GM20000 (cell line): ENCODE measurements at regions not wholly inside any gene's neighbourhood (a gene's known extent, or its start where the extent isn't known, plus 50 kb on each side); places are given as distances from the start of the nearest gene placed in this dataset.

ENCODE experiments used
- DNase-seq: peaks from one replicate; pipeline ENCODE4 v3.0.0; 2012; ENCODE audit warnings: low spot score
- CTCF ChIP-seq: IDR thresholded peaks from 2 replicates; pipeline ENCODE4 v1.5.1; 2012; ENCODE audit warnings: mild to moderate bottlenecking, control low read depth; ENCODE audit errors: extremely low read depth, missing control alignments

DNA sequence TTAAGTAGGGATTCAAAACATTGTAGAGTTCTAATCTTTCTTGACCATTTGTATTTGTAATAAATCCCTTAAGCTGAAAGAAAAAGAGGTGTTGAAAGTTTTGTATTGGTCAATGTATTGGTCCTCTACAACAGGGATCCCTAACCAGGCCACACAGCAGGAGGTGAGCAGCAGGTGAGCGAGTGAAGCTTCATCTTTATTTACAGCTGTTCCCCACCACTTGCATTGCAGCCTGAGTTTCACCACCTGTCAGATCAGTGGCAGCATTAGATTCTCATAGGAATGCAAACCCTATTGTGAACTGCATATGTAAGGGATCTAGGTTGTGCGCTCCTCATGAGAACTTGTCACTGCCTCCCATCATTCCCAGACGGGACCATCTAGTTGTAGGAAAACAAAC lies 715.7 kb upstream of the NXPH2 start:
- no peak for DNase-seq
- TF ChIP-seq CTCF, result no peak

- TF ChIP-seq CTCF, result no peak
- no peak for DNase-seq
Measured at GRCh38 chr2:139492131-139492680, 712.0 kb upstream of the NXPH2 start.

DNA sequence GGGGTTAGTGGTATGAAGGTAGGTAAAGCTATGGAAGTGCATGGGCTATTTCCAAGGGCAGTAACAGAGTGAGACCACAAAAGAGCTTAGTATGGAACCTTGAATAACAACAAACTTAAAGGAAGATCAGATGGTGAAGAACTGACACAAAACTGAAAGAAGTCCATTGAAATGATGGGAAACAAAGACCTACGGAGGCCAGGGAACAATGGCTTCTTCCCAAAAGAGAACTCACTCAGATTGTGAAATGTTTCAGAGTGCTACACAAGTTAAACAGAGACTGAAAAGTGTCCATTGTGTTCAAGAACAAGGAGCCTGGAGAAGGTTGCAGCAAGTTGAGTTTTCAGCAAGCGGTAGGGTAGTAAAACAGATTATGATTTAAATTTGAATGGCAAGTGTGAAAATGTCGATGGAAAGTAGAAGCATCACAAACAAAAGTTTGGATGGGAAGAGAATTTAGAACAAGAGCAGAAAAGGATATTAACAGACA lies 700.0 kb upstream of the NXPH2 start:
- no peak for DNase-seq
- no peak for TF ChIP-seq CTCF

DNA sequence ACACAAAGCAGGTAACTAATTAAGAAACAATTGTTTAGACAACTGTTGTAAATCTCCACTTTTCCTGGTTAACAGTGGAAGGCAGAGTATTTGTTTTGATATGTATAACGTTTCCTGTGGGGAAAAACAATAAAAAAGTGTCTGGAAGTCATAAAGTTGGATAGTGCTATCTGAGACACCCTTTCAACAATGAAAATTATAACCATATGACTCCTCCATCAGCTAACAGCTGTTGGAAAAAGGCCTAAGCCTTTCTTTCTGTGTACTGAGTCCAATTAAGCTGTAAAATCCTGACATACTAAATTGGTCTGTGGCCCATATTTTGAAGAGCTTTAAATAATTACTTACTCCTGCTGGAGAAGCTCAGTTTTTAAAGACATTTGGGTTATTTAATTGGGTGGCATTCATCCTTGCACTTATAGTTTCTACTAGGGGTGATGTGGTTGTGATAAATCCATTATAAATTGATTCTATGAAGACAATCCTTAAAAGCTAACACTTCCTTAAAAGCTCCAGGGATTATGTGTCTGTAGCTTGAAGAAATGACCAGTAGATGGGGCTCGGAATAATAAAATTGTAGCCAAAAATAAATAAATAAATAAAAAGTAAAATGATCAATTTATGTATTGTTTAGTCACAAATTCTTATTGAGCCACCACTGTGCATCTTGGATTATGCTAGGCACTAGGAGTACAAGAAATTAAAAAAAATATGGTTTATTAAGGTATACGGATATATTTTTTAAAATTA lies 698.1 kb upstream of the NXPH2 start:
- DNase-seq, result no peak
- TF ChIP-seq CTCF, result no peak

DNA sequence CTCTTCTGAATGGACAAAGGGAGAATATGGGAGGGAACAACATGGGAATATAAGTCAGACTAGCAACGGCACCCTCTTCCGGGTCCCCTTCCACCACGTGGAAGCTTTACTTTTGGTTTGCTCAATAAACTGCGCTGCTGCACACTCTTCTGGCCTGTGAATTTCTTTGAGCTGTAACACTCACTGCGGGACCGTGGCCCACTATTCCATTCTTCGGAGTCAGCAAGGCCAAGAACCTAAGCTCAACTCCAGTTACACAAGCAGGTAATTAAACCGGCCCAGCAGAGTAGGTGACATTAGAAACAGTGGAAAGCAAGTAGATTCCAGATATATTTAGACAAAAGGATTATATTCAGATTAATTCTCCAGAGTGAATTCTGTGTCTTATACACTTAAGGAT lies 697.4 kb upstream of the NXPH2 start:
- no peak for TF ChIP-seq CTCF
- DNase-seq, result no peak

DNA sequence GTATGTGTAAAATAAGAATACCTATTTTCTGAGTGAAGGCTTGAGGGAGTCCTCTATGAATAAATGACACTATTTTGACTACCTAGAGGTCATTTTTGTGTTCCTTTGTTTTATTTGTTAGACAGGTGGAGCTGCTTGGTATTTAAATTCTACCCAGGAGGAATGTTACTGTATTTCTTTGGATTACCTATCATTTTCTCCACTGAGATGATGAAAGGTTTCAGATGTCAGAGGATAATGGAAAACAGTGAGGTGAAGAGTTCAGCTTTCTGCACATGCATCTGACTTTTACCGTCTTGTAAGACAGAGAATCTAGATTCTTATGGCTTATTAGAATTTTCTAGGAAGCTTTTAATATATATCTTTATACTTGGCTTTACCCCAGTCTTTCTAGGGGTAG lies 689.8 kb upstream of the NXPH2 start:
- TF ChIP-seq CTCF, result no peak
- DNase-seq, result no peak

- no peak for TF ChIP-seq CTCF
- DNase-seq, result no peak
Measured at GRCh38 chr2:139465789-139466188, 685.6 kb upstream of the NXPH2 start.
